Hepatocyte (in vitro differentiated cells): ENCODE measurements at regions not wholly inside any gene's neighbourhood (a gene's known extent, or its start where the extent isn't known, plus 50 kb on each side); places are given as distances from the start of the nearest gene placed in this dataset.
"Not testable (repeated sequence)": the region's sequence is repeated elsewhere in the genome, so short reads cannot be mapped to it uniquely, and the experiment has no call there.

Experiments
- DNase-seq: peaks from one replicate; pipeline ENCODE4 v3.0.0-alpha.2; 2016; ENCODE audit warnings: low spot score
- H2AFZ ChIP-seq: fragments of 200-600 bp; sonication (generic); 2 replicates; pipeline ENCODE4 v1.6.0; 2016; ENCODE audit warnings: antibody characterized with exemption, mild to moderate bottlenecking
- H3K27ac ChIP-seq: fragments of 200-600 bp; sonication (generic); 2 replicates; pipeline ENCODE4 v1.5.1; 2016; ENCODE audit warnings: mild to moderate bottlenecking
- H3K27me3 ChIP-seq: fragments of 200-600 bp; sonication (generic); 2 replicates; pipeline ENCODE4 v1.6.1; 2016
- H3K36me3 ChIP-seq: fragments of 200-600 bp; sonication (generic); replicated peaks from 2 replicates; pipeline ENCODE4 v1.5.1; 2016; ENCODE audit warnings: low read depth; ENCODE audit not compliant: insufficient read depth
- H3K4me1 ChIP-seq: fragments of 200-600 bp; sonication (generic); 2 replicates; pipeline ENCODE4 v1.5.1; 2016; ENCODE audit warnings: mild to moderate bottlenecking, moderate library complexity; ENCODE audit not compliant: insufficient read depth
- H3K4me2 ChIP-seq: fragments of 200-600 bp; sonication (generic); 2 replicates; pipeline ENCODE4 v1.6.0; 2016
- H3K4me3 ChIP-seq: fragments of 200-600 bp; sonication (generic); 2 replicates; pipeline ENCODE4 v1.5.1; 2016; ENCODE audit warnings: mild to moderate bottlenecking
- H3K79me2 ChIP-seq: fragments of 200-600 bp; sonication (generic); 2 replicates; pipeline ENCODE4 v1.6.0; 2017; ENCODE audit warnings: mild to moderate bottlenecking
- H3K9me2 ChIP-seq: fragments of 200-600 bp; sonication (generic); replicated peaks from 2 replicates; pipeline ENCODE4 v1.6.0; 2017; ENCODE audit warnings: mild to moderate bottlenecking; ENCODE audit not compliant: insufficient read depth
- H3K9me3 ChIP-seq: fragments of 200-600 bp; sonication (generic); 2 replicates; pipeline ENCODE4 v1.5.1; 2016; ENCODE audit warnings: low read depth, mild to moderate bottlenecking
- H4K20me1 ChIP-seq: fragments of 200-600 bp; sonication (generic); 2 replicates; pipeline ENCODE4 v1.6.0; 2016; ENCODE audit warnings: mild to moderate bottlenecking; ENCODE audit not compliant: insufficient read depth, poor library complexity, severe bottlenecking
- CTCF ChIP-seq: fragments of 200-600 bp; sonication (generic); IDR thresholded peaks from 2 replicates; pipeline ENCODE4 v1.5.1; 2016; ENCODE audit warnings: antibody characterized with exemption, mild to moderate bottlenecking; ENCODE audit not compliant: poor library complexity
- EZH2 ChIP-seq: fragments of 200-600 bp; sonication (generic); IDR thresholded peaks from 2 replicates; pipeline ENCODE4 v1.6.1; 2016; ENCODE audit warnings: antibody characterized with exemption, mild to moderate bottlenecking, borderline replicate concordance
- EZH2phosphoT487 ChIP-seq: fragments of 200-600 bp; sonication (generic); IDR thresholded peaks from one replicate; pipeline ENCODE4 v1.6.1; 2018; ENCODE audit warnings: antibody characterized with exemption, mild to moderate bottlenecking, low read depth, moderate library complexity; ENCODE audit not compliant: unreplicated experiment, severe bottlenecking
- WGBS: methylation state at CpG from one replicate; pipeline ENCODE4 v1.1.6; 2016; ENCODE audit warnings: low lambda C conversion rate; ENCODE audit errors: missing lambda C conversion rate; 5-methylcytosine and 5-hydroxymethylcytosine counted together

GRCh38 chr1:60877376-60877775 lies 205.0 kb upstream of the NFIA start:
- Histone ChIP-seq H3K9me2 (no peaks in the 10 kb centered on the region), H3K4me3 (no peak overlapping the region), H3K27ac (no peak overlapping the region), H2AFZ (no peak overlapping the region), H3K4me1 (no peaks in the 10 kb centered on the region), H3K27me3 (no peaks in the 10 kb centered on the region), H3K4me2 (no peak overlapping the region), H3K79me2 (no peaks in the 10 kb centered on the region), H3K36me3 (no peaks in the 10 kb centered on the region), H4K20me1 (no peaks in the 10 kb centered on the region), H3K9me3 (no peaks in the 10 kb centered on the region)
- WGBS: 95% methylated on average over 6 of the region's 6 CpGs
- TF ChIP-seq CTCF (no peak), EZH2 (no peak), EZH2phosphoT487 (no peak)
- no peak for DNase-seq

DNA sequence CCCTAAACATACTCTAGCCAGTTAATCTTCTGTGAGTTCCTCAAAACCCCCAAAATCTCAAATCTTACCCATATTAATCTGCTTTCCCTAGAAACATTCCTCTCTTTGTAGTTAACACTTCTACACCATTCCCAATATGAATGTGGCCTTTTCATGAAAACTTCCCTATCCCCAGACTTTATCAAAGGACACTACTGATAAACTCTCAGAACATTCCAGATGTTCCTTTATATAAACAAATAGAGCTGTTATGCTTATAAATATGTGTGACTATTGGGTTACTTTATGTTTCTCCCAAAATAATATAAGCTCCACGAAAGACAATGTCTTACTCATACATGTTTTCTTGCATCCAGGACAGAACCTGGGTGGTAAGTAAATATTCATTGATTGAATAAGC lies 205.4 kb upstream of the NFIA start:
- no peak for DNase-seq
- Histone ChIP-seq H3K36me3 (no peaks in the 10 kb centered on the region), H3K9me3 (no peaks in the 10 kb centered on the region), H3K9me2 (no peaks in the 10 kb centered on the region), H2AFZ (no peak overlapping the region), H4K20me1 (no peaks in the 10 kb centered on the region), H3K4me2 (no peak overlapping the region), H3K4me3 (no peak overlapping the region), H3K79me2 (no peaks in the 10 kb centered on the region), H3K27ac (no peak overlapping the region), H3K4me1 (no peaks in the 10 kb centered on the region), H3K27me3 (no peaks in the 10 kb centered on the region)
- TF ChIP-seq EZH2 (no peak), EZH2phosphoT487 (no peak), CTCF (no peak)
- WGBS: 76% methylated on average over 1 of the region's 1 CpG

DNA sequence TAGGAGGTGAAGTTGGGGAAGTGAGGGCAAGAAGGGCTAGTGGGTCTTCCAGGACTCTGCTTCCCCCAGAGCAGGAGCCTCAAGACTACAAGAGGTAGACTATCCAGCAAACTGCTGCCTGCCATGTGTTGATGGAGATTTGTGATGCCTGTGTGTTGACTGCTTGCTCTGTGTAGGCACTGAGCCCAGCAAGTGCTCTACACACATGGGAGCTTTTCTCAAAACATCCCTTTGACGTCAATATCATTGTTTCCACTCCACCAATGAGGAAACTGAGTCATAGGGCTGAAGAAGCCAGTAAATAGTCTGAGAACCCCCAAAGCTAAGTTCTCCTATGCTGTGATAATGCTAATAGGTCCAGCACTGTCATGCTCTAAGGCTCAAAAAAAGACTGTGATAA lies 207.2 kb upstream of the NFIA start:
- no peak for DNase-seq
- 94% methylated on average over 1 of the region's 1 CpG for WGBS
- Histone ChIP-seq H3K27me3 (no peaks in the 10 kb centered on the region), H3K4me1 (no peaks in the 10 kb centered on the region), H3K9me3 (no peaks in the 10 kb centered on the region), H3K4me3 (no peak overlapping the region), H3K4me2 (no peak overlapping the region), H3K79me2 (no peaks in the 10 kb centered on the region), H3K36me3 (no peaks in the 10 kb centered on the region), H3K27ac (no peak overlapping the region), H3K9me2 (no peaks in the 10 kb centered on the region), H2AFZ (no peak overlapping the region), H4K20me1 (no peaks in the 10 kb centered on the region)
- TF ChIP-seq EZH2 (no peak), EZH2phosphoT487 (no peak)

DNA sequence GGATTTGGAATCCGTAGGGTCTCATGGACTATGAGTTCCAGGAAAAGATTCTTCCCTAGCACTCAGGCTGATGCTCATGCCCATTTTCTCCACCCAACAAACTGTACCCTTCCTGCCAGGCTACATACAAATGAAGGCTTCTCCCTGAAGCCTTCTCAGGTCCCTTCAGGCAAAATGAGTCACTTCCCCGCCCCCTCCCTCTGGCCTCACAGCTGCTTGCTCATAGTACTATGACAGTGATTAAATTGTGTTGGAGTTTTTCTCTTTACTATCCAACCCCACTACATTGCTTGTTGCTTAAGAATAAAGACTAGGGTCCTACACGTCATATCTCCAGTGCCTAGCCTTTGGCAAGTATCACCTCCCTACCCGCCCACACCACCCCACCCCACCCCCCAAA lies 207.6 kb upstream of the NFIA start:
- DNase-seq: peak; percentile 48
- Histone ChIP-seq H4K20me1 (no peaks in the 10 kb centered on the region), H3K9me2 (no peaks in the 10 kb centered on the region), H3K4me2 (no peak overlapping the region), H3K36me3 (no peaks in the 10 kb centered on the region), H3K4me3 (no peak overlapping the region), H2AFZ (no peak overlapping the region), H3K27ac (no peak overlapping the region), H3K9me3 (no peaks in the 10 kb centered on the region), H3K4me1 (no peaks in the 10 kb centered on the region), H3K27me3 (no peaks in the 10 kb centered on the region), H3K79me2 (no peaks in the 10 kb centered on the region)
- TF ChIP-seq CTCF: no peak
- TF ChIP-seq EZH2phosphoT487: no peak
- no peak for TF ChIP-seq EZH2
- 84% methylated on average over 4 of the region's 4 CpGs for WGBS

DNA sequence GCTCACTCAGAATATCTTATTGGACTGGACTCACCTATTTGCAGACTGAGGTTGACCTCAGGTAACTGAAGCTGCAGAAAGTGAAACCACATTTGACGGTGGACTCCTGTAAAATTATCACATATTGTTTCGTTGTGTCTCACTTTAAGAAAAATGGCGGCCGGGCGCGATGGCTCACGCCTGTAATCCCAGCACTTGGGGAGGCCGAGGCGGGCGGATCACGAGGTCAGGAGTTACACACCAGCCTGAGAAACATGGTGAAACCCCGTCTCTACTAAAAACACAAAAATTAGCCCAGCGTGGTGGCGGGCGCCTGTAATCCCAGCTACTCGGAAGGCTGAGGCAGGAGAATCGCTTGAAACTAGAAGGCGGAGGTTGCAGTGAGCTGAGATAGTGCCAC lies 209.0 kb upstream of the NFIA start:
- not testable (repeated sequence) for H3K27ac ChIP-seq, H3K79me2 ChIP-seq, H3K4me3 ChIP-seq, H3K36me3 ChIP-seq, H3K9me2 ChIP-seq, H3K27me3 ChIP-seq, H4K20me1 ChIP-seq, DNase-seq, H3K9me3 ChIP-seq, H3K4me1 ChIP-seq, H2AFZ ChIP-seq, H3K4me2 ChIP-seq
- 97% methylated on average over 18 of the region's 18 CpGs for WGBS
